Osteoblast (primary cell): ENCODE measurements at regions not wholly inside any gene's neighbourhood (a gene's known extent, or its start where the extent isn't known, plus 50 kb on each side); places are given as distances from the start of the nearest gene placed in this dataset.

Experiments
- DNase-seq: peaks from one replicate; pipeline ENCODE4 v3.0.0; 2011; ENCODE audit warnings: low spot score, mixed read lengths; ENCODE audit not compliant: insufficient read length; ENCODE audit errors: missing footprints
- H2AFZ ChIP-seq: 2 replicates; pipeline ENCODE4 v1.6.0; 2011; ENCODE audit warnings: mild to moderate bottlenecking, low read length
- H3K27ac ChIP-seq: 2 replicates; pipeline ENCODE4 v1.5.1; 2011; ENCODE audit warnings: mild to moderate bottlenecking, low read depth, low read length, moderate library complexity
- H3K27me3 ChIP-seq: 2 replicates; pipeline ENCODE4 v1.6.0; 2012; ENCODE audit warnings: mild to moderate bottlenecking, control low read depth, inconsistent platforms, low read length, moderate library complexity; ENCODE audit not compliant: insufficient read depth
- H3K36me3 ChIP-seq: 2 replicates; pipeline ENCODE4 v1.5.1; 2011; ENCODE audit warnings: mild to moderate bottlenecking, low read length, control low read depth, moderate library complexity; ENCODE audit not compliant: insufficient read depth
- H3K4me1 ChIP-seq: 2 replicates; pipeline ENCODE4 v1.5.1; 2011; ENCODE audit warnings: mild to moderate bottlenecking, low read length, control low read depth, moderate library complexity; ENCODE audit not compliant: insufficient read depth
- H3K4me2 ChIP-seq: 2 replicates; pipeline ENCODE4 v1.6.0; 2011; ENCODE audit warnings: mild to moderate bottlenecking, low read length; ENCODE audit not compliant: insufficient read depth
- H3K4me3 ChIP-seq: fragments of 200-600 bp; sonication (generic); 3 replicates; pipeline ENCODE4 v1.5.1; 2012; ENCODE audit warnings: mild to moderate bottlenecking, low read length, inconsistent platforms; ENCODE audit not compliant: insufficient read depth
- H3K79me2 ChIP-seq: 2 replicates; pipeline ENCODE4 v1.6.0; 2012; ENCODE audit warnings: mild to moderate bottlenecking, low read length, control low read depth, inconsistent platforms; ENCODE audit not compliant: insufficient read depth
- H3K9me3 ChIP-seq: 2 replicates; pipeline ENCODE4 v1.5.1; 2011; ENCODE audit warnings: low read depth, low read length, control low read depth
- H4K20me1 ChIP-seq: 2 replicates; pipeline ENCODE4 v1.6.0; 2012; ENCODE audit warnings: mild to moderate bottlenecking, low read length, control low read depth; ENCODE audit not compliant: insufficient read depth
- TF ChIP-seq, protein P1 (sequence below): IDR thresholded peaks from 2 replicates; pipeline ENCODE4 v1.5.1; 2011; ENCODE audit warnings: mild to moderate bottlenecking, low read depth, low read length, moderate library complexity; ENCODE audit errors: extremely low read depth

DNA sequence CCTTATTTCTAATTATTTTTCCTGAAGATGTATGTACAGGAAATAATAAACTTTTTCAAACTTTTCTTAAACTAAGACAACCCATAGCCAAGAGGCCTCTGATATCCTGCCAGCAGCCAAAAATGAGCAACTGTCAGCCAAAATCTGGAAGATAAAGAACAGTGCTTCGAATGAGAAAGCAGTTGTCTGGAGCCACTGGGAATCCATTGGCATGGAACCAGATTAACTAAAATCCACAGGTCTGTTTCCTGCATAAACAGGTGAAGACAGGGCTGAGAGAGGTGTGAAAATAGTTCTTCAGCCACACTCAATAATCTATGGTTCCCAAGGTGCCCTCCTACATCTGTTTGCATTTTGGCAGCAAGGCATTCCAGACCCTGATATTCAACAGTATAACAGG is 1076.7 kb upstream of the PIK3C3 start:
- H2AFZ ChIP-seq: no peak overlapping the region
- H3K27ac ChIP-seq: no peak overlapping the region
- H3K79me2 ChIP-seq: no peaks in the 10 kb centered on the region
- no peaks in the 10 kb centered on the region for H3K27me3 ChIP-seq
- H3K36me3 ChIP-seq: no peaks in the 10 kb centered on the region
- peaks cover 4% of the 10 kb centered on the region for H3K4me1 ChIP-seq
- no peak for DNase-seq
- no peak overlapping the region for H3K4me3 ChIP-seq
- TF ChIP-seq, protein P1, sequence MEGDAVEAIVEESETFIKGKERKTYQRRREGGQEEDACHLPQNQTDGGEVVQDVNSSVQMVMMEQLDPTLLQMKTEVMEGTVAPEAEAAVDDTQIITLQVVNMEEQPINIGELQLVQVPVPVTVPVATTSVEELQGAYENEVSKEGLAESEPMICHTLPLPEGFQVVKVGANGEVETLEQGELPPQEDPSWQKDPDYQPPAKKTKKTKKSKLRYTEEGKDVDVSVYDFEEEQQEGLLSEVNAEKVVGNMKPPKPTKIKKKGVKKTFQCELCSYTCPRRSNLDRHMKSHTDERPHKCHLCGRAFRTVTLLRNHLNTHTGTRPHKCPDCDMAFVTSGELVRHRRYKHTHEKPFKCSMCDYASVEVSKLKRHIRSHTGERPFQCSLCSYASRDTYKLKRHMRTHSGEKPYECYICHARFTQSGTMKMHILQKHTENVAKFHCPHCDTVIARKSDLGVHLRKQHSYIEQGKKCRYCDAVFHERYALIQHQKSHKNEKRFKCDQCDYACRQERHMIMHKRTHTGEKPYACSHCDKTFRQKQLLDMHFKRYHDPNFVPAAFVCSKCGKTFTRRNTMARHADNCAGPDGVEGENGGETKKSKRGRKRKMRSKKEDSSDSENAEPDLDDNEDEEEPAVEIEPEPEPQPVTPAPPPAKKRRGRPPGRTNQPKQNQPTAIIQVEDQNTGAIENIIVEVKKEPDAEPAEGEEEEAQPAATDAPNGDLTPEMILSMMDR: no peak
- no peaks in the 10 kb centered on the region for H4K20me1 ChIP-seq
- no peaks in the 10 kb centered on the region for H3K9me3 ChIP-seq
- no peak overlapping the region for H3K4me2 ChIP-seq

DNA sequence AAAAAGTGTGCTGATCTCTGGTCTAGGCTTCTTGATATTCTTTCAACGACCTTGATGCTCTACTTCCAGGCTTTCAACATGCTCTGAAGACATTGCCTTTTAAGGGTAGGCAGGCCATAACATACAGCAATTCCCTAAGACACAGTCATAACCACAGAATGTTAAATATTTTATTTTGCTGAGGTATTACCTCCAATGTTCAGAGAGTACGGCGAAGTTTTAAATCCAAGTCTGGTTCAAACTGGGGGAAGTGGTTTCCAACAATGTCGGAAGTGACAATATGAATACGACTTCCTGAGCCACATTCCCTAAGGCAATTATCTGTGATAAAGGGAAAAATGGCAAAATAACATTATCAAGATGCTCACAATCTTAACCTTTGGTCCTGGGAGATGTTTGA is 1077.9 kb upstream of the PIK3C3 start:
- TF ChIP-seq, protein P1: no peak
- H3K27ac ChIP-seq: peak overlapping the region; percentile 71
- H3K4me1 ChIP-seq: peaks cover 4% of the 10 kb centered on the region
- H3K4me3 ChIP-seq: no peak overlapping the region
- no peaks in the 10 kb centered on the region for H3K36me3 ChIP-seq
- no peaks in the 10 kb centered on the region for H3K9me3 ChIP-seq
- no peaks in the 10 kb centered on the region for H3K27me3 ChIP-seq
- H3K4me2 ChIP-seq: no peak overlapping the region
- H4K20me1 ChIP-seq: no peaks in the 10 kb centered on the region
- no peaks in the 10 kb centered on the region for H3K79me2 ChIP-seq
- peak overlapping the region; percentile 45 for H2AFZ ChIP-seq
- DNase-seq: no peak

DNA sequence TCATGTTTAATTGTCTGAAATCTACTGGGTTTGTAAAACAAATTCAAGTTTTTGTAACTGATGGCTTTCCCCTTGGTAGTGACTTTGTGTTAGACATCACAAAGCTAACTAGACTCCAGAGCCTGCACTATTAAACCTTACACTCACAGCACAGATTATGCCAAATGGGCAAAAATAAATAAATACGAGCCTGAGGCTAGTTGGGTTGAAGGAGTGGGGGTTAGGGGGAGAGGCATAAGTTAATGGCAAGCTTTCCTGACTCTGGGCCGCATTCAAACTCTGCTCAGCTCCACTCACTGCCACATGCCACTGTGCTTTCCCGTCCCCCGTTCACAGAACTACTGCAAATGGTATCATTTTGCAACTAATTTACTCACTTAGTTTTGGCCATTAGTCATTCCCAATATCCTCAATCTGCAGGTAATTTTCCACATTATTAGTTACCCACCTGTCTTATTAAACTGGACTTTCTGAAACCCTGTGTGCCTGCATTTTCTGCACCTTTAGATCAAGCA is 1079.9 kb upstream of the PIK3C3 start:
- TF ChIP-seq, protein P1: no peak
- H3K36me3 ChIP-seq: no peaks in the 10 kb centered on the region
- H2AFZ ChIP-seq: no peak overlapping the region
- no peak overlapping the region for H3K4me3 ChIP-seq
- H3K4me1 ChIP-seq: peaks cover 4% of the 10 kb centered on the region
- H3K27ac ChIP-seq: no peak overlapping the region
- H3K9me3 ChIP-seq: no peaks in the 10 kb centered on the region
- DNase-seq: no peak
- no peaks in the 10 kb centered on the region for H4K20me1 ChIP-seq
- H3K79me2 ChIP-seq: no peaks in the 10 kb centered on the region
- no peak overlapping the region for H3K4me2 ChIP-seq
- H3K27me3 ChIP-seq: no peaks in the 10 kb centered on the region

DNA sequence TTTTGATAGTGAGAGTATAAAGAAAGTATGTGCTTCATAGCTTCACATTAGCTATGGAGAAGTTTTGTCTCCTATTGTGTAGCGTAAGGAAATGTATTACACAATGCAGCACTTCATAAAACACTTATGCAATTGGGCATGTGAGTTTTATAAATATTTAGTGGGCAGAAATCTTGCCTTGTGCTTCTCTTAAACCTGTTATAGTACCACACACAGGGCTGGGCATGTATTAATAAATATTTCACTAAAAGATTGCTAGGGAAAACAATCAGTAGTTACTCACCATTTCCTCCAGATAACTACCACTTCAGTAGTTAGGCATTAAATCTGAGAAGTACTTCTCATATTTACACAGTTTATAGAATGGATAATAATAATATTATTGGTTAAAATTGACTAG is 1080.8 kb upstream of the PIK3C3 start:
- no peaks in the 10 kb centered on the region for H3K36me3 ChIP-seq
- no peaks in the 10 kb centered on the region for H4K20me1 ChIP-seq
- no peaks in the 10 kb centered on the region for H3K27me3 ChIP-seq
- H3K4me2 ChIP-seq: no peak overlapping the region
- no peaks in the 10 kb centered on the region for H3K79me2 ChIP-seq
- no peaks in the 10 kb centered on the region for H3K9me3 ChIP-seq
- DNase-seq: no peak
- H3K4me3 ChIP-seq: no peak overlapping the region
- TF ChIP-seq, protein P1: no peak
- no peak overlapping the region for H3K27ac ChIP-seq
- H2AFZ ChIP-seq: no peak overlapping the region
- peaks cover 4% of the 10 kb centered on the region for H3K4me1 ChIP-seq
